Suppressor macrophage treated with lipopolysaccharide for 4 hours (primary cell): ENCODE measurements at regions not wholly inside any gene's neighbourhood (a gene's known extent, or its start where the extent isn't known, plus 50 kb on each side); places are given as distances from the start of the nearest gene placed in this dataset.
A peak's percentile ranks its signal among the peaks of the same experiment; 100 is the strongest.
"Not testable (repeated sequence)": the region's sequence is repeated elsewhere in the genome, so short reads cannot be mapped to it uniquely, and the experiment has no call there.

Experiments used
- DNase-seq: peaks from one replicate; pipeline ENCODE4 v3.0.0-alpha.2; 2020

GRCh38 chr7:114081606-114082425, 163.0 kb upstream of the PPP1R3A start:
- DNase-seq = peak; percentile 64

GRCh38 chr7:114077158-114077524, 158.3 kb upstream of the PPP1R3A start:
- not testable (repeated sequence) for DNase-seq

- DNase-seq = not testable (repeated sequence)
Measured at GRCh38 chr7:114076392-114077157, 157.8 kb upstream of the PPP1R3A start.

GRCh38 chr7:114073701-114074100, 154.9 kb upstream of the PPP1R3A start:
- DNase-seq = no peak

GRCh38 chr7:114070246-114070645, 151.4 kb upstream of the PPP1R3A start:
- no peak for DNase-seq

- no peak for DNase-seq
Measured at GRCh38 chr7:114062810-114063209, 144.0 kb upstream of the PPP1R3A start.

- DNase-seq = peak; percentile 88
Measured at GRCh38 chr7:114051871-114052331, 133.1 kb upstream of the PPP1R3A start.

GRCh38 chr7:114050571-114050970, 131.8 kb upstream of the PPP1R3A start:
- DNase-seq = no peak

- DNase-seq = peak; percentile 84
Measured at GRCh38 chr7:114048386-114049235, 129.8 kb upstream of the PPP1R3A start.

GRCh38 chr7:114047889-114048288, 129.1 kb upstream of the PPP1R3A start:
- peak; percentile 90 for DNase-seq

- DNase-seq = no peak
Measured at GRCh38 chr7:114033475-114033874, 114.7 kb upstream of the PPP1R3A start.

GRCh38 chr7:114026486-114027089, 107.8 kb upstream of the PPP1R3A start:
- peak; percentile 91 for DNase-seq

- DNase-seq = no peak
Measured at GRCh38 chr7:114021135-114021534, 102.3 kb upstream of the PPP1R3A start.

- DNase-seq = no peak
Measured at GRCh38 chr7:114008696-114009095, 89.9 kb upstream of the PPP1R3A start.

GRCh38 chr7:114007386-114007785, 88.6 kb upstream of the PPP1R3A start:
- no peak for DNase-seq

- no peak for DNase-seq
Measured at GRCh38 chr7:113998934-113999333, 80.1 kb upstream of the PPP1R3A start.

- no peak for DNase-seq
Measured at GRCh38 chr7:113996405-113996804, 77.6 kb upstream of the PPP1R3A start.

GRCh38 chr7:113986216-113986615, 67.4 kb upstream of the PPP1R3A start:
- DNase-seq = no peak

- no peak for DNase-seq
Measured at GRCh38 chr7:113976508-113976907, 57.7 kb upstream of the PPP1R3A start.

- no peak for DNase-seq
Measured at GRCh38 chr7:113968713-113969112, 49.9 kb upstream of the PPP1R3A start.
